Smooth muscle cell of the brain vasculature (primary cell): ENCODE measurements at regions not wholly inside any gene's neighbourhood (a gene's known extent, or its start where the extent isn't known, plus 50 kb on each side); places are given as distances from the start of the nearest gene placed in this dataset.
"Not testable (repeated sequence)": the region's sequence is repeated elsewhere in the genome, so short reads cannot be mapped to it uniquely, and the experiment has no call there.

ENCODE experiments used
- DNase-seq: peaks from one replicate; pipeline ENCODE4 v3.0.0-alpha.2; 2012; ENCODE audit warnings: low read depth, low spot score

- DNase-seq = no peak
Measured at GRCh38 chr15:87675271-87675670, 581.3 kb downstream of the NTRK3 start.

GRCh38 chr15:87672309-87673288 is 583.9 kb downstream of the NTRK3 start:
- DNase-seq = no peak

- no peak for DNase-seq
Measured at GRCh38 chr15:87671289-87671688, 585.2 kb downstream of the NTRK3 start.

GRCh38 chr15:87669846-87670245 is 586.7 kb downstream of the NTRK3 start:
- no peak for DNase-seq

GRCh38 chr15:87668768-87669564 is 587.6 kb downstream of the NTRK3 start:
- DNase-seq = not testable (repeated sequence)

- DNase-seq = no peak
Measured at GRCh38 chr15:87667643-87668042, 588.9 kb downstream of the NTRK3 start.

GRCh38 chr15:87662575-87662974 is 594.0 kb downstream of the NTRK3 start:
- DNase-seq = no peak

- no peak for DNase-seq
Measured at GRCh38 chr15:87661454-87662355, 594.8 kb downstream of the NTRK3 start.

- DNase-seq = no peak
Measured at GRCh38 chr15:87660251-87661129, 596.0 kb downstream of the NTRK3 start.

- DNase-seq = no peak
Measured at GRCh38 chr15:87656372-87656771, 600.2 kb downstream of the NTRK3 start.

- DNase-seq = no peak
Measured at GRCh38 chr15:87653646-87654045, 602.9 kb downstream of the NTRK3 start.

GRCh38 chr15:87649175-87649574 is 607.4 kb downstream of the NTRK3 start:
- no peak for DNase-seq

GRCh38 chr15:87648278-87648677 is 608.3 kb downstream of the NTRK3 start:
- no peak for DNase-seq

- no peak for DNase-seq
Measured at GRCh38 chr15:87645723-87646122, 610.8 kb downstream of the NTRK3 start.

- DNase-seq = not testable (repeated sequence)
Measured at GRCh38 chr15:87642997-87643396, 613.5 kb downstream of the NTRK3 start.

GRCh38 chr15:87639305-87640011 is 617.1 kb downstream of the NTRK3 start:
- no peak for DNase-seq

GRCh38 chr15:87638554-87639083 is 617.9 kb downstream of the NTRK3 start:
- DNase-seq = no peak

- no peak for DNase-seq
Measured at GRCh38 chr15:87634361-87634760, 622.2 kb downstream of the NTRK3 start.

GRCh38 chr15:87633525-87633924 is 623.0 kb downstream of the NTRK3 start:
- no peak for DNase-seq

GRCh38 chr15:87632364-87632763 is 624.2 kb downstream of the NTRK3 start:
- no peak for DNase-seq
